Glomerular visceral epithelial cell (primary cell): ENCODE measurements at regions not wholly inside any gene's neighbourhood (a gene's known extent, or its start where the extent isn't known, plus 50 kb on each side); places are given as distances from the start of the nearest gene placed in this dataset.
A peak's percentile ranks its signal among the peaks of the same experiment; 100 is the strongest.
"Not testable (repeated sequence)": the region's sequence is repeated elsewhere in the genome, so short reads cannot be mapped to it uniquely, and the experiment has no call there.

ENCODE experiments used
- DNase-seq: peaks from one replicate; pipeline ENCODE4 v3.0.0-alpha.2; 2016; ENCODE audit errors: extremely low spot score

DNA sequence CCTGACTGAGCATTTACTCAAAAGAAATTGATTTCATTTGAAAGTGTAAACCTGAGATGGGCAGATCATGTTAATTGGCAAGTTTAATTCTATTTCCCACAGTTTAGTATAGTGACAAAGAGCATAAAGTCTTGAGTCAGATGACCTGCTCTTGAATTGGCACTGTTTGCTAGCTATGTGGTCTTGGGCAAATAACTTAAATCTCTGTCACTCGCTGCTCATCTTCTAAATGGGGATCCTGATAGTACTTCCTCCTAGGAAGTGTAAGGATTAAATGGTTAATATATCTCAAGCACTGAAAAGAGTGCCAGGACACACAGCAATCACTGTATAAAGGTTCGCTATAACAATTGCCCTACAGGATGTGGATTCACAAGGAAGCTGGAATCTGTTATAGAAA, 242.8 kb upstream of the JADE1 start:
- DNase-seq = peak; percentile 70

DNA sequence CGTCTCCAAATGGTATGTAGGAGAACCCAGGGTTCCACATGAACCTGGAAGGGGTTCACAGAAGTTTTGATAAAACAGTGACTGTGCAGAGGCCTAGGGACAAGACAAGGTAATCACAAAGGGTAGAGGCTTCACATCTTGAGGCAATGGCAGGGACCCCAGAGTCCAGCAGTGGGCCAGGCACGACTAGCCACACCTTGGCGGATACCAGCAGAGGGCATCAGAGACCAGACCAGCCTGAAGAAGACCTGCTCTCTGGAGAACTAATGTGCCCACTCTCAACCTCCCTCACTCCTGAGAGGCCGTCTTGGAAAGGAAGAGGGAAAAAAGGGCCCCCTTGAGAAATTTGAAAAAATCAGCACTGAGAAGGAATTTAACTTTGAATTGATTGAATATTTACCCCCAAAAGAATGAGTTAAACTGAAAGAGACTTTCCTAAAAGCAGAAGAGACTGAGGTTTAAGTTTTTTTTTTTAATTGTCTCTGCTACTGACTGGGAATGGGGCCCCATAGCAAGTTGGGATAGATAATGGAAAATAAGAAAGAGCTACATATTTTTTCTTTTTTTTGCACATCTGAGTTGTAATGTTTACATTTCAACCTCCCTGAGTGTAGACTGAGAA, 243.8 kb upstream of the JADE1 start:
- peak; percentile 34 for DNase-seq

DNA sequence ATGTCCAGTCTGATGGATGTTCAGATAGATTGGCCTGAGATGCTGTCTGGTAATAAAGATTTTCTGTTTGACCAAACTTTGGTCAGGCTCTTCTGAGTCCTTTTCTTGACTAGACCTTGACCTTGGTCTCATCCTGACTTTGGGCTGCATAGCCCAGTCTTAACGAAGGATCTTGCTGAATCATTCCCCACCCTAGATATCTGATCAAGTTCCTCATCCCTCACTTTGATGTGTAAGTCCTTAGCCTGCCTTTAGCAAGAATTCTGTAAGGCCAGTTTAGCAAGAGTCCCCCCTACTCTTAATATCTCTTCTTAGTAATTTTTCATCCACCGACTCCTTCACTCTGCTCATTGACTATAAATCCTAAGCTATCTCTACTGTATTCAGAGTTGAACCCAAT, 244.4 kb upstream of the JADE1 start:
- DNase-seq = no peak

- DNase-seq = no peak
Observed at GRCh38 chr4:128564081-128564630, 245.3 kb upstream of the JADE1 start.

DNA sequence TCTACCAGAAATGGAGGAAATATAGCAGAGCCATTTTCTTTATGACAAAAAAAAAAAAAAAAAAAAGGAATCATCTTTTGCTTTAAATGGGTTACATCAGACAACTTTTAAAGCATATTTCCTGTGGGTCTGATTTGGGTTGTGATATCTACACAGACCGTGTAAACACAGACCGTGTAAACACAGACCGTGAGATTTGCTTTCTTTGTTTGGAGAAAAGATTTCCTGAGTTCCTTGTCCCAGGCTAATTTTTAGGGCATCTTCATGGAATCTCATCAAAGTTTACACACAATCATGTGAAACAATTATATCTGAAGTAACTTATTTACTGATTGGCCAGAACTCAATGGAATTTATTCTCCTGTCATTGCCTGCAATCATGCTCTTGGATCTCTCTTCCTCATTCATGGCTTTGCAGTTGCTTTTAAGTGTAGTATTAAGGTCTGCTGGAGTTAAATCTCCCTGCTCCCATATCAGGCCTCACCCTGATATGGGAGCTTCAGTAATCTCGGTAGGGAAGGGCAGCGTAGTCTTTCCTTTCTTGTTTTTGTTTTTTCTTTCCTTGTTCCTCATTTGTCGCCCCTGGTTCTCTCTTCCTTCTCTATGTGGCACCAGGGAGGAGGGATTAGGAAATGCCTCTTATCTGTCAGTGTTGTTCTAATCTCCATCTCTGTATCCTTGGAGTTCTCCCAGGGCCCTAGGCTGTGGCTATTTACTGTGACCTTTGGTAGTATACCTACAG, 248.6 kb upstream of the JADE1 start:
- DNase-seq = no peak

DNA sequence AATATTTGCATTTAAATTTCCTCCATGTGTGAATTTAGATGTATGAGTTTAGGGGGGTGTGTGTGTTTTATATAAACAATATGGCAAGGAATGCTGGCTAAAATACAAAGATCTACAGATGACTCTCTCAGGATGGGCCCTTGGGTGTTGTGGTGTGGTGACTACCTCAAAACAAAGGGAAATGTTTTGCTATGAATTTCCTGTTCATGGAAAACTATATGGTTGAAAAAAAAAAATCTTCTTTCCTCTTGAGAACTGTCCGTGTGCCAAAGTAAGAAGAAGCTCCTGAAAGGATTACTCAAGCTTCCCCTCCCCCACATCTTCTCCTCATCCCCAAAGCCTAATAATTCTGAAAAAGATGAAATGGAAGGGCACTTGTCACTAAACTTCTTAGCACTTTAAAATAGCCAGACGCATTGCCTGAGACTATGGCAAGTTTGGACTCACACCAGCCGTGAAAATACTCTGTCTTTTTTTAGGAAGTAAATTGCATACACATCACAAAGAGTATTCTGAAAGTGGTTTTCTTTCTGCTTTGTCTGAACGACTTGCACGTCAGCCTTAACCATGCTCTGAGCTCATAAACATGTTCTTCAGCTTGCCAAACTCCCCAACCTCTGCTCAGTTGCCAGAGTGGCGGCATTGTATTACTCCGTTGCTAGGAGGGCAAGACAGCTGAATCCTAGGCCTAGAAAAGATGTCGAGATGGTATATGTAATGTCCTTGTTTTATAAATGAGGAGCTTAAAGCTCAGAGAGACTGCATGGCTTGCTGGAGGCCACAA, 250.4 kb upstream of the JADE1 start:
- no peak for DNase-seq

GRCh38 chr4:128556756-128557155, 252.7 kb upstream of the JADE1 start:
- no peak for DNase-seq

DNA sequence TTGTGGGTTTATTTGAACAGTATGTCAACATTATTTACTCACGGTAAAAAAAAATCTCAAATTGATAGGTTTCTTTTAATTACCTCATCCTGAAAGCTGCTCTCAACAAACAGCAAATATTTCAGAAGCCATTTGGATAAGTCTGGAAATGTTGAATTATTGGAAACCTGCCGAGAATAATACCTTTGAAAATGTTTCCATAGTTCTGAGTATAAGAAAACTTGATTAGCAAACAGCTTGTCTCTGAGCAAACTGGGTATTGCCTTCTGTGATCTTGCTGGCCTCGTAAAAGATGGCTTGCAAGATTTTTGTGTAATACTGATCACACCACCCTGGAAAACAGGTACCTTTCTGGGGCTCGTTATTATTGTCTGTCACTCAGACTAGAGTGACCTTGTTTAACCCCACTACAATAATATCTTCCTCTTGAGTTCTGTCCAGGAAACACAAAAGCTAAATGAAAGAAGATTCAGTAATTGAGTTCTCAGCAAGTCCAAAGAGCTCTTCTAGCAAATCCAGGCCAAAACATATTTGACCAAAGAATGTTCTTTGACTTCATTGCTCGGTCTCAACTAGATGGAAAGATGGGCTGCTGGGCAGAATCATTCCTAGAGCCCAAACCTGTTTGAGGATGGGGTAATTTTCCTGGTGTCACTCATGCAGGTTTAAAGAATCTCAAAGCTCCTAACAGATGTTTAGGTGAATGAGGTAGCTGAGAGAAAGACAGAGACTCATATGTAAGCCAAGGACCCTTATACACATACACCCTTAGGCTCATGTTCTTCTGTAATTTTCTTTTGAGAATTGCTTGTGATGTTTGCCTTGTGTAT, 255.6 kb upstream of the JADE1 start:
- DNase-seq = no peak

DNA sequence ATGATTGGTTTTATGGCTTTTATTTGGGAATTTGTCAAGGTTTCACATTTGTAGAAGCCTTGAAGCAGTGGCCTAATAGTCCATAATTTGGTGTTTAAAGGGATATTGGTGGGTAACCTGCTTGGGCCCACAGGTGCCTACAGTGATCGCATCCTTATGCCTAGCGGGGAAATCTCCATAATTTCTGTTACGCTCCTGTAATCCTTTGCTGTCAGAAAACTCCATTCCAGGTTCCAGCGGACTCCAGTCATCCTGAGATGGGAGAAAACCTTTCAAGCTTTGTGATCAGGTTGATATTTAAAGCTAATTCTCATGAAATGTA, 257.0 kb upstream of the JADE1 start:
- no peak for DNase-seq

GRCh38 chr4:128551280-128551679, 258.2 kb upstream of the JADE1 start:
- no peak for DNase-seq

GRCh38 chr4:128550060-128550459, 259.4 kb upstream of the JADE1 start:
- no peak for DNase-seq

GRCh38 chr4:128549636-128550035, 259.9 kb upstream of the JADE1 start:
- peak; percentile 26 for DNase-seq

DNA sequence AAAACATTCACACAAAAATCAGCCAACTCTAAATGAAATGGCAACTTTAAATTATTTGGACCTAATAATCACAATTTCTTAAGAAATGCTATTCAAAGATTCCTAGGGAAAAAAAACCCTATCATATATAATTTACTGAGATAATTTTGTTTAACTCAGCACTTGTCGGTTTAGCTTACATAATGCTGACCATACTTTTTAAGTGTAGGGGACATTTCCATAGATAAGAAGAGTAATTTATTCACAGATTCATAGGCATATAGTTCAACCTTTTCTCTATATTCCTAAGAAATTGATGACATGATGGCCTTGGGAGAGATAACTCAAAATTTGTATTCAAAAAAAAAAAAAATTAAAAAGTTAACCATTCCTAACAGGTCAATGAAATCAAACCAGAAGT, 260.8 kb upstream of the PGRMC2 start:
- no peak for DNase-seq

DNA sequence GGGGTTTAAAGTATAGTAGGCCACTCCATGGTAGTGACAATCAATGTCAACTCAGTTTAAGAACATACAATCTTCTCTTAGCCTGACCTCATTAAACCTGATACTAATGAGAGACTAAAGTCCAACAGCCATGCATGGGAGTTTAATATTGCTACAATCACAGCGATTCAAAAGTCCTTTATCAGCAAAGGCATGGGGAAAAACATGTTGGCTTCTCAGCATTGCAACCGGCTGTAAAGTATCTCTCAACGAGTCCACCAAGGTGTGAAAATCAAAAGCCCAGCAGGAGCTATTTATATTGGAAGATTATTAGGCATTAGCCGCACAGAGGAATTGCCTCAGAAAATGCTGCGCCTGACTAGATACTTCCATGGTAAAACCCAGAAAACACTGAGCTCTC, 256.7 kb upstream of the PGRMC2 start:
- DNase-seq = no peak

GRCh38 chr4:128543696-128544095, 256.1 kb upstream of the PGRMC2 start:
- no peak for DNase-seq

DNA sequence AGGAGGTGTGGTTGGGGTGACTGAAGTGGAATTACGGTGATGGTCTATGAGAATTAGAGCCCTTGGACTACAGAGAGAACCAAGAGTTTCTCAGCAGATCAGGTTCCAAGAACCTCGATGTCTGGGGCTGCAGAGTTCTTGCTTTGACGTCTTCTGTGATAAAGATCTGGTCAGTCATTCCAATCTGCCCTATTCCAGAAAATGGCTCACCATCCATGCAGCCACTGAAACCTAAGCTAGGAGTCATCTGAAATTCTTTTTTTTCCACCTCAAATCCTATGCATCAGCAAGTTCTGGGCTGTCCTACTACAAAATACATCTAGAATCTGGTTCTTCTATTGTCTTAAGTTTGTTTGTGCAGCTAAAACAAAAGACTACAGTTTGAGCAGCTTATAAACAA, 254.4 kb upstream of the PGRMC2 start:
- DNase-seq = no peak

GRCh38 chr4:128540122-128540521, 252.5 kb upstream of the PGRMC2 start:
- no peak for DNase-seq

GRCh38 chr4:128538111-128538882, 250.7 kb upstream of the PGRMC2 start:
- DNase-seq = no peak

DNA sequence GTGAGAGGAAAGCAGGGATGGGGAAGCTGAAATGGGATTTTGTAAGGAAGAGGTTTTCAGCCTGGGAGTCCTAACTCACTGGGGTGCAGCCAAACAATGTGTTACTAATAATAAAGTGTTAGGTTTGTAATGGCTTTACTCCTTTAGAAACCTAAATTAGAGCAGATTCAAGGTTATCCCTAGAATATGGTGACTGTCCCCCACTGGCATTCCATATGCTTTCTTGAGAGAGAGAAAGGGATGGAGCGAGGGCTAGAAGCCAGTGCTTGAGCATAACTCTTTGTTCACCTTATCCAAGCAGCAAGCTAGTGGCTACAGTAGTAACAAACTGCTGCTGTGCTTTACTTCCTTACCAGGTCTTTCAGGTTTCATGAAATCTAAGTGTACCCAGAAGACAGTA, 249.1 kb upstream of the PGRMC2 start:
- no peak for DNase-seq

GRCh38 chr4:128535510-128535909, 247.9 kb upstream of the PGRMC2 start:
- DNase-seq = not testable (repeated sequence)
